Activated naive CD8-positive, alpha-beta T cell treated with anti-CD3 and anti-CD28 coated beads for 36 hours (primary cell): ENCODE measurements at regions not wholly inside any gene's neighbourhood (a gene's known extent, or its start where the extent isn't known, plus 50 kb on each side); places are given as distances from the start of the nearest gene placed in this dataset.

Source experiments
- DNase-seq: peaks from one replicate; pipeline ENCODE4 v3.0.0; 2021
- H3K27ac Mint-ChIP-seq: one replicate; pipeline ENCODE4 v1.8.0; 2022; ENCODE audit warnings: mild to moderate bottlenecking, moderate library complexity, mixed read lengths
- H3K27me3 Mint-ChIP-seq: one replicate; pipeline ENCODE4 v1.8.0; 2022; ENCODE audit warnings: mild to moderate bottlenecking, mixed read lengths
- H3K36me3 Mint-ChIP-seq: one replicate; pipeline ENCODE4 v1.8.0; 2021; ENCODE audit warnings: mild to moderate bottlenecking, mixed read lengths
- H3K4me1 Mint-ChIP-seq: one replicate; pipeline ENCODE4 v1.8.0; 2021; ENCODE audit warnings: mixed read lengths
- H3K4me3 Mint-ChIP-seq: one replicate; pipeline ENCODE4 v1.8.0; 2022; ENCODE audit warnings: mild to moderate bottlenecking, moderate library complexity, mixed read lengths
- H3K9me3 Mint-ChIP-seq: one replicate; pipeline ENCODE4 v1.8.0; 2022; ENCODE audit warnings: mixed read lengths

DNA sequence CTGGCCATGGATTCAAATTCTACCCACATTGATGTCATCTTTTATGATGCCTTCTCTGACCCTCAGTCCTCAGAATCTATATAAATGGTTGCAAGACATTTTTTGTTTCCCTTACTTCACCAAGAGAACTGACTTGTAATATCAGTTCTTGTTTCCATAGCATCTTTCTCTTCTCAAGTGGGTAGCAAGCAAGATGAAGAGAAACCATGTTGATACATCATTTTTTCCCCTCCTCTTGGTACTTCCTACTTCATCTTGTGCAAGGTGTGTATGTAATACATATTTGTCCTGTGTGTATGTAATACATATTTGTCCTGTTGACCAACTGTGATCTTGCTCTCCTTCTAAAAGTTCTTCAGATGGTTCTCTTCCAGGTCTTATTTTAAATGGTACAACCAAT, 348.6 kb downstream of the PTEN start:
- DNase-seq, result no peak
- no peaks in the 10 kb centered on the region for H3K9me3 Mint-ChIP-seq
- no peaks in the 10 kb centered on the region for H3K36me3 Mint-ChIP-seq
- H3K4me1 Mint-ChIP-seq, result peaks cover 6% of the 10 kb centered on the region
- no peaks in the 10 kb centered on the region for H3K27me3 Mint-ChIP-seq
- H3K4me3 Mint-ChIP-seq, result no peak overlapping the region
- H3K27ac Mint-ChIP-seq, result no peak overlapping the region

DNA sequence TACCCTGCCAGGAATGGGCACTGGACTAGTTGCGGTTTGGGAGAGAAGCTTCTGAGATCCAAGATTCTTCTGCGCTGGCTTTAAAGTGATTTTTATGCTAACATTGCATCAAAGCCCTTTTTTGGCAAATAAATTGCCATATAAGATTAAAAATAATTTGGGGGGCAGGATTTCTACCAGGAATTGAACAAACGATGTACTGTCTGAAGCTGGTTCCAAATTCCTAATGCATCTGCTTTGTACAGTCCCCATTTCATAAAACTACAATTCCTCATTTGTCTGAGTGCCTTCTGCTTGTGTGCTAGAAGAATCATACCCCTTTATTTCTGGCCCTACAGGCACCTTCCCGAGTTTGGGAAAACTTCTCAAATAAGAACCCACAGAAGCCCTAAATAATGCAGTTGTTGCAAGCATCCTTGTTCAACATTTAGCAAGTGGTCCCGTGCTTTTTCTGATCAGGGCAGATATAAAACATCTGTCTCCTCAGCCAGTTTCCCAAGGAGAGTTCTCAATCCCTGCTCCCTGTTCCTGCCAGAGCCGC, 349.7 kb downstream of the PTEN start:
- H3K27ac Mint-ChIP-seq, result no peak overlapping the region
- H3K9me3 Mint-ChIP-seq, result no peaks in the 10 kb centered on the region
- DNase-seq, result no peak
- no peaks in the 10 kb centered on the region for H3K27me3 Mint-ChIP-seq
- H3K4me3 Mint-ChIP-seq, result no peak overlapping the region
- H3K4me1 Mint-ChIP-seq, result peaks cover 6% of the 10 kb centered on the region
- no peaks in the 10 kb centered on the region for H3K36me3 Mint-ChIP-seq

DNA sequence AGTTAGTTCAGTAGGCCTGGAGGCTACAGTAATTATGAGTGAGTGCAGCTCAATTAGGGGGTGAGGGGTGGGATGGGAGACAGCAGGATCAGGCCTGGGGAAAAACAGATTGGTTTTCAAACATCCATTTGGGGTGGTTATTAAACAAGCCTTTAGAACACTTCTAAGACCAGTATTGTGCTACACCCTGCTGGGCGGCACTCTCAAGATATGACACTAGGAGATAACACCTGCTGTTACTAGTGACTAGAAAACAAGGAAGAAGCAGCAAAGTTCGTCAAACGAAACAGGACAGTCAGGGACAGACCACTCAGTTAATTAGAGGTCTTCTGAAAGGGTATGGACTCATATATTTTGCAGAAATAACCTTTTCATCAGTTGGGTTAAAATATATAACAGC, 353.6 kb downstream of the PTEN start:
- H3K36me3 Mint-ChIP-seq, result no peaks in the 10 kb centered on the region

DNA sequence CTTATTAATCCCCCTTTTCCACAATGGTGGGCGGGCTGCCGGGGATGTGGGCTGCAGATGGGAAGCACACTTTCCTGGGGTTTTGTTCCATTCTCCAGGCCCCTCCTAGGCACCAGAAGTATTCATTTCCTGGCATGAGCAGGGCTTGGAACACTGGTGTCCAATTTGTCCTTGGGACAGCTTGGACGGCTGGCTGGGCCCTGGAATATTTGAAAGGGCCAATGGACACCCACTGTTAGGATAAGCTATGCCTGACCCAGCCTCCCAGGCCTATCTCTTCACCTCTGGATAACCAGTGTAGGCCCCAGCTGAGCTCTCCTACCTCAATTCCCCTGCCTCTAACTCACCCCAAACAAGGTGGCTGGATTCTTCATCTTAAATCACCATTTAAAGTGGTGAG, 354.9 kb downstream of the PTEN start:
- Mint-ChIP-seq H3K4me3 (no peak overlapping the region), H3K36me3 (no peaks in the 10 kb centered on the region), H3K27me3 (no peaks in the 10 kb centered on the region), H3K27ac (no peak overlapping the region), H3K9me3 (no peaks in the 10 kb centered on the region), H3K4me1 (peaks cover 4% of the 10 kb centered on the region)
- no peak for DNase-seq

More for the DNA sequence above, 353.6 kb downstream of the PTEN start:
- H3K4me3 Mint-ChIP-seq, result no peak overlapping the region
- no peaks in the 10 kb centered on the region for H3K9me3 Mint-ChIP-seq
- DNase-seq, result no peak
- no peak overlapping the region for H3K27ac Mint-ChIP-seq
- peaks cover 8% of the 10 kb centered on the region for H3K4me1 Mint-ChIP-seq
- H3K27me3 Mint-ChIP-seq, result no peaks in the 10 kb centered on the region

DNA sequence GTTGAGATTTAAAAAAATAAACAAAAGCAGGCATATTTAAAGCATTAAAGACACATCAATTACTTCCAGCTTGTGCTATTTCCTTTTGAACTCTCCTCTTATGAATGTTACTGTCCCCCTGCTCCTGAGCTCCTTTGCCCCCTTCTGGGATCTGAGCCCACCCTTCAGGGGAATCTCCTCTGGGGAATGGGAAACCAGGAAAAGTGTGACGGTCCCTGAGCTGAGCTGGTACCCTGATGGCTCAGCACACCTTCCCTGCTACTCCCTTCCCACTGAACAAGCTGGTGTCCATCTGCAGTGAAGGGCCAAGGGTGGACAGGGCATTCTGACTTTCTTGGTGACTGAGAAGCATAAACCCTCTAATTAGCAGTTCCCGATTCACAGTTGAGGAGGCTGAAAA, 356.3 kb downstream of the PTEN start:
- no peaks in the 10 kb centered on the region for H3K9me3 Mint-ChIP-seq
- no peaks in the 10 kb centered on the region for H3K27me3 Mint-ChIP-seq
- peaks cover 4% of the 10 kb centered on the region for H3K4me1 Mint-ChIP-seq
- no peak overlapping the region for H3K27ac Mint-ChIP-seq
- no peak overlapping the region for H3K4me3 Mint-ChIP-seq
- DNase-seq, result no peak
- no peaks in the 10 kb centered on the region for H3K36me3 Mint-ChIP-seq

DNA sequence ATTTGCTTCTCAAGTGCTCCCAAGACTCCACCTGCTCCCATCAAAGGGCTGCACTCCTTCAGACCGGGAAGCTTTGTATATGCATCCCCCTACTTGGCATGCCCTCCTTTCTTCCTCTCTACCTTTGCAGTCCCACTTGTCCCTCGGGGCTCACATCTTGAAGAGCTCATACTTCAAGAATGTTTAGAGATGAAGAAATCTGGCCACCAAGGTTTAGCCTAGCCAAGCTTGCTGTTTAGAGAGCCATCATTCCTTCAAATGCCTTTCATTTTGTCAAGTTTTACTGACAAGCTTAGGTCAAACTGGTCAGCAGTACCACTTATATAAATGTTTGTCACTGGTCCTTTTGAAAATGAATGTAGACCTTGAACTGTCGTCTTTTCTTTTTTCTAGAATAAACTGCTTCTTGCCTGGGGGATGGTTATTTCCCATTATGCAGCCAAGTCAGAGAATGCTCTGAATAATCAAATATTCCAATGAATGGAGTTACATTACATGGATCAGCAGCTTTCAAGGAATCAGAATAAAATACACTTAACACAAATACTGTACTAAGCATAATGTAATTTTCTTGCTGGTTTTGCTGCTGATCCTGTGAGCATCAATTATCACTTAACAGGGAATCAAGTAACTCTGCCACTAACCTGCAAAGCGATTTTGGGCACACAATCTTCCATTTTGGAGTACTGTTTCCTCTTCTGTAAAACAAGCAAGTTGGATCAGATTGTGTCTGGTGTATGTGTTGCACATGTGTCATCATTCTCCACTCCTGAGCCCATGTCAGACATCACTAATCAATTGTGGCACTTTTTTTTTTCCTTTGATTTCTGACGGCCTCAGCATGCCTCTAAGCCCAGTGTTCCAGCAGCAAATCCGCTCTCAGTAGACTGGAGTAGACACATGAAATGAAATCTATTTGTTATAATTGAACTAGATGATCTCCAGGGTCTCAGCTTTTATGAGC, 357.9 kb downstream of the PTEN start:
- Mint-ChIP-seq H3K9me3 (no peaks in the 10 kb centered on the region), H3K27me3 (no peaks in the 10 kb centered on the region), H3K4me1 (peaks cover 4% of the 10 kb centered on the region), H3K4me3 (no peak overlapping the region), H3K27ac (no peak overlapping the region), H3K36me3 (no peaks in the 10 kb centered on the region)
- DNase-seq, result no peak

DNA sequence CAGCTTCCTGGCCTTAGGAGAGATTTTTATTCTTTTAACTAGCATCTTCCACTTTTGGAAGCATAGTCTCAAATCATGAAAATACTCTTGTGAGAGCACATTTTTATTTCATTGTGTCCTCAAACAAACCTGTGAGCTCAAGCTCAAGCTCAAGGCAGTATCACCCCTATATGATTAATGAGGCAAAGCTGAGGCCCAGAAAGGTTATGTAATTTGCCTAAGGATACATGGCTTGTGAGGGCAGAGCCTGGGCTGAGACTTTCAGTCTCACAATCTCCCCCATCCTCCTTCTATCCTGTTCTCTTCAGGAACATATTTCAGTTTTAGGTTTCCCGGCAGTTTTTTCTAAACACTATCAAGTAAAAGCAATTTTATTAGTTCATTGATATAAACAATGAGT, 359.5 kb downstream of the PTEN start:
- Mint-ChIP-seq H3K9me3 (no peaks in the 10 kb centered on the region), H3K36me3 (no peaks in the 10 kb centered on the region), H3K27me3 (no peaks in the 10 kb centered on the region), H3K27ac (no peak overlapping the region), H3K4me1 (peaks cover 4% of the 10 kb centered on the region), H3K4me3 (no peak overlapping the region)
- no peak for DNase-seq
